ENCODE measurements at regions not wholly inside any gene's neighbourhood (a gene's known extent, or its start where the extent isn't known, plus 50 kb on each side); places are given as distances from the start of the nearest gene placed in this dataset.

DNA sequence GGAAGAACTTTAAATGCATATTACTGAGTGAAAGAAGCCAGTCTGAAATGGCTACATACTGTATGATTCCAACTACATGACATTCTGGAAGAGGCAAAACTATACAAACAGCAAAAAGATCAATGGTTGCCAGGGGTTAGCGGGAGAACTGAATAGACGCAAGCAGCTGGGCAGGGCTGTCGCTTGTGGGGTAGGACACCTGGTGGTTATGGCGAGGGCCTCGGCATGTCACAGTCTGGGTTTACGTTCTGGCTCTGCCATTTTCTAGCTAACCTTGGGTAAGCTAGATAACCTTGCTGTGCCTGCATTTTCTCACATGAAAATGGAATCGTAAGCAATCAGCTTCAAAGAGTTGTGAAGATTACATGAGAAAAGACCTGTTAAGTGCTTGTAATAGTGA, 55.2 kb upstream of the SYT13 start:
- no peak for ATAC-seq

GRCh38 chr11:45339729-45340519, 53.8 kb upstream of the SYT13 start:
- ATAC-seq: peak; percentile 95

DNA sequence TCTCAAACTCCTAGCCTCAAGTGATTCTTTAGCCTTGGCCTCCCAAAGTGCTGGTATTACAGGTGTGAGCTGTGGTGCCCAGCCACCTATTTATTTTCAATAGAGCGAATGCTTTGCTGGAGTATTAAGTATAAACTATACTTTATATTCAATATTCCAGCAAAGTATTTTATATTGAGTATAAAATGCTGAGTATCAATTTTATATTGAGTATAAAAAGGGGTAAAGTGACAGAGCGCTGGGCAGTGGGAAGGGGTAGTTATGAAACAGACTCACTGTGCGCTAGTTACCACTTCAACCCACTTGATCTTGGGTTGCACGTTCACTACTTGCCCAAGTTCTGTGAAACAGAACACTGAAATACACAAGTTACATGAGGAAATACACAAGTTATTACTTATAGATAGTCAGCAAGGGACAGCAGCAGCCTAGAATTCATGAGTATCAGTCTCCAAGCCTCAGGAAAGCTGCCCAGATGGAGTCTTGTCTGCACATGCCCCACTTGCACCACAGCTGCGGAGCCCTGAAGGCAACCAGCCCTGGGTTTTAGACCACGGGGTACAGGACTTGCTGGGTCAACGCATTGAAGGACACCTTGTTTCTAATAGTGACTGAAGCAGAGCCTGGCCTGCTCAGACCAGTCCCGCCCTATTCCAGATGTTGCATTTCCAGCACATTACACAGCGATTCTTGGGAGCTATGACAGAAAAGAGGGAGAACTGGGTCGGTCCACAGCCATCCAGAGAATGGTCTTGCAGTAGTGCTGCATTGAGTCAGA, 51.6 kb upstream of the SYT13 start:
- peak; percentile 32 for ATAC-seq

GRCh38 chr11:45336136-45336535, 50.0 kb upstream of the SYT13 start:
- no peak for ATAC-seq

Measured in esophagus mucosa (tissue), 1 donor.